Parathyroid adenoma (tissue), 2 donors: ENCODE measurements at regions not wholly inside any gene's neighbourhood (a gene's known extent, or its start where the extent isn't known, plus 50 kb on each side); places are given as distances from the start of the nearest gene placed in this dataset.
"Not testable (repeated sequence)": the region's sequence is repeated elsewhere in the genome, so short reads cannot be mapped to it uniquely, and the experiment has no call there.

Experiments used
- H2AFZ ChIP-seq: fragments of 300-600 bp; sonication (generic); one replicate; pipeline ENCODE4 v1.7.0; 2017; ENCODE audit warnings: antibody characterized with exemption, mild to moderate bottlenecking
- H3K27ac ChIP-seq: fragments of 300-600 bp; sonication (generic); one replicate; pipeline ENCODE4 v1.7.0; 2017
- H3K27me3 ChIP-seq: fragments of 300-600 bp; sonication (generic); one replicate; pipeline ENCODE4 v1.7.0; 2017; ENCODE audit warnings: low read length; ENCODE audit not compliant: control insufficient read depth, insufficient read depth
- H3K36me3 ChIP-seq: fragments of 300-600 bp; sonication (generic); one replicate; pipeline ENCODE4 v1.7.0; 2017; ENCODE audit warnings: low read length; ENCODE audit not compliant: control insufficient read depth, insufficient read depth
- H3K4me1 ChIP-seq: fragments of 300-600 bp; sonication (generic); one replicate; pipeline ENCODE4 v1.7.0; 2017; ENCODE audit warnings: control low read depth
- H3K4me2 ChIP-seq: fragments of 300-600 bp; sonication (generic); one replicate; pipeline ENCODE4 v1.7.0; 2017; ENCODE audit warnings: low read length
- H3K4me3 ChIP-seq: fragments of 300-600 bp; sonication (generic); one replicate; pipeline ENCODE4 v1.7.0; 2017; ENCODE audit warnings: low read depth, low read length
- H3K79me2 ChIP-seq: fragments of 300-600 bp; sonication (generic); one replicate; pipeline ENCODE4 v1.7.0; 2017; ENCODE audit warnings: control low read depth
- H3K9ac ChIP-seq: fragments of 300-600 bp; sonication (generic); one replicate; pipeline ENCODE4 v1.7.0; 2017; ENCODE audit warnings: mild to moderate bottlenecking
- H3K9me3 ChIP-seq: fragments of 300-600 bp; sonication (generic); one replicate; pipeline ENCODE4 v1.7.0; 2017; ENCODE audit warnings: low read length; ENCODE audit not compliant: control insufficient read depth
- donor health status: primary hyperparathyroidism.

DNA sequence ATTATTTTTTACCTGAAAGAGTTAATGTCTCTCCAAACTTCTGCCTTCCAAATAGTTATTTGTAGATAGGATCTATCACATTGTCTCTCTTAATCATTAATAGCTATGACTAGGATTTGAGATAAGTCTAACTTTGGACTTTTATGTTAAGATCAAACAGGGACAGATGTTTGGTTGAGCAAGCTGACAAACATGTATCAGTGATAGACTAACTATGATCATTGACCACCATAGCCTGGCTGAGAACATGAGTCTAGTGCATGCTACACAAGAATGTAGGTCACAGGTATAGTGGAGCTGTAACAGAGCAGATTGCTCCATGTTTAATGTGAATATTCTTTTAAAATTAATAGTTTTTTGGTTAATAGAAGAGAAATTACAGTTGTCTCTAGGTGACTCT, 52.0 kb downstream of the SYT15B start:
- H2AFZ ChIP-seq, H3K27ac ChIP-seq, H3K4me3 ChIP-seq, H3K79me2 ChIP-seq, H3K36me3 ChIP-seq, H3K9ac ChIP-seq, H3K27me3 ChIP-seq, H3K4me1 ChIP-seq, H3K9me3 ChIP-seq, H3K4me2 ChIP-seq: not testable (repeated sequence)

DNA sequence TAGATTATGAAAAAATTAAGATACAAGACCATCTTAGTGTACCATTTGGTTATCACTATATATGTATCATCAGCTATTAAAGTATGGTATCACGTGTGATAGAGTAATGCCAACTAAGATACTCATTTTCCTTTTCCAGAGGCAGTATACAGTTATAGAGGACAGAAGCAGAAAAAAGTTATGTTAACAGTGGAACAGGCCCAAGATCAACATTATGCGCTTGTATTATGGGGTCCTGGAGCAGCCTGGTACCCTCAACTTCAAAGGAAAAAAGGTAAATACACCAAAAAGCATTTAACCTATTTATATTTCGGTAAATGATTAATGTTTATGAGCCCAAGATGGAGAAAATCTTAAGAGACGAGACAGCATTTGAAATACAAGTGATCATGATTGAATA, 52.9 kb downstream of the SYT15B start:
- H3K4me2 ChIP-seq, H3K27me3 ChIP-seq, H2AFZ ChIP-seq, H3K27ac ChIP-seq, H3K9me3 ChIP-seq, H3K4me3 ChIP-seq, H3K36me3 ChIP-seq, H3K9ac ChIP-seq, H3K79me2 ChIP-seq, H3K4me1 ChIP-seq: not testable (repeated sequence)

DNA sequence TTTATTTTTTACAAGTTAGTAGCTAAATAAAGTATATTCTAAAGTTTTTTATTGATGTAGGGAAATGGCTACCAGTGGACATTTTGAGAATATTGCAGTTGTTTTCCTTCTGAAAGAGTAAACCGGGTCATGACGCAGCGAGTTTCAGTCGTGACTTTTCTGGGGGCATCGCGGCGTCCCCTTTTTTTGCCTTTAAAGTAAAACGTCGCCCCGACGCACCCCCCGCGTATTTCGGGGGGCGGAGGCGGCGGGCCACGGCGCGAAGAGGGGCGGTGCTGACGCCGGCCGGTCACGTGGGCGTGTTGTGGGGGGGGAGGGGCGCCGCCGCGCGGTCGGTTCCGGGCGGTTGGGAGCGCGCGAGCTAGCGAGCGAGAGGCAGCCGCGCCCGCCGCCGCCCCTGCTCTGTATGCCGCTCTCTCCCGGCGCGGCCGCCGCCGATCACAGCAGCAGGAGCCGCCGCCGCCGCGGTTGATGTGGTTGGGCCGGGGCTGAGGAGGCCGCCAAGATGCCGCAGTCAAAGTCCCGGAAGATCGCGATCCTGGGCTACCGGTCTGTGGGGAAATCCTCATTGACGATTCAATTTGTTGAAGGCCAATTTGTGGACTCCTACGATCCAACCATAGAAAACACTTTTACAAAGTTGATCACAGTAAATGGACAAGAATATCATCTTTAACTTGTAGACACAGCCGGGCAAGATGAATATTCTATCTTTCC, 57.5 kb downstream of the SYT15B start:
- Histone ChIP-seq H3K4me3 (peak overlapping the region; percentile 42), H2AFZ (peak overlapping the region; percentile 31), H3K27ac (peak overlapping the region; percentile 56)
- H3K79me2 ChIP-seq, H3K4me1 ChIP-seq, H3K9me3 ChIP-seq, H3K9ac ChIP-seq, H3K4me2 ChIP-seq, H3K27me3 ChIP-seq, H3K36me3 ChIP-seq: not testable (repeated sequence)

DNA sequence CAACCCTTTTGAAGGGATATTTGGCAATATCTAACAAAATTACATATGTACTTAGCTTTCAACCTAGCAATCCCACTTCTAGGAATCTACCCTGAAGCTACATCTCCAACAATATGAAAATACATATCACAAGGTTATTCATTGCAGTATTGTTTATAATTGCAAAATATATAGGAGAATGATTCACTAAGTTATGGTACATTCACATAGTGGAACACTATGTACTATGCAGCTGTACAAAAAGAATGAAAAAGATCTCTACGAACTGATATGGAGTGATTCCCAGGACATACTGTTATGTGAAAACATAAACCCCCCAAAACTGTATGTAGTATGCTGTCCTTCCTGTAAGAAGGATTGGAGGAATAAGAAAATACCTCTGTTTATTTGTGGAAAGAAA, 62.1 kb downstream of the SYT15B start:
- not testable (repeated sequence) for H2AFZ ChIP-seq, H3K4me2 ChIP-seq, H3K79me2 ChIP-seq, H3K36me3 ChIP-seq, H3K27ac ChIP-seq, H3K9me3 ChIP-seq, H3K4me1 ChIP-seq, H3K9ac ChIP-seq, H3K27me3 ChIP-seq, H3K4me3 ChIP-seq

DNA sequence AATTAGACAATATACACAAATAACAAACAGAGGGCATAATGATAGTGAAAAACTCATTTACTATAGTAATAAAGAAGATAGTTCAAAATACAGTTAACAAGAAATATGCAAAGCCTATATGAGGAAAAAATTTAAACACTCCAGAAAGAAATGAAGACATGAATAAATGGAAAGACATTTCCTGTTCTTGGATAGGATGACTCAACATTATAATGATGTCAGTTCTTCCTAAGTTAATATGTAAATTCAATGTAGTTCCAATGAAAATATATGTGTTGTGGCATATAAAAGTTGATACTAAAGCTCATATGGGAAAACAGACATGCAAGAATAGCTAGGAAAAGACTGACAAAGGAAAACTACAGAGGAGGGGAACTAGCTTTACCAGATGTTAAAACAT, 63.5 kb downstream of the SYT15B start:
- not testable (repeated sequence) for H3K36me3 ChIP-seq, H3K9me3 ChIP-seq, H3K9ac ChIP-seq, H3K4me2 ChIP-seq, H3K79me2 ChIP-seq, H3K4me1 ChIP-seq, H3K27me3 ChIP-seq, H3K4me3 ChIP-seq, H2AFZ ChIP-seq, H3K27ac ChIP-seq

DNA sequence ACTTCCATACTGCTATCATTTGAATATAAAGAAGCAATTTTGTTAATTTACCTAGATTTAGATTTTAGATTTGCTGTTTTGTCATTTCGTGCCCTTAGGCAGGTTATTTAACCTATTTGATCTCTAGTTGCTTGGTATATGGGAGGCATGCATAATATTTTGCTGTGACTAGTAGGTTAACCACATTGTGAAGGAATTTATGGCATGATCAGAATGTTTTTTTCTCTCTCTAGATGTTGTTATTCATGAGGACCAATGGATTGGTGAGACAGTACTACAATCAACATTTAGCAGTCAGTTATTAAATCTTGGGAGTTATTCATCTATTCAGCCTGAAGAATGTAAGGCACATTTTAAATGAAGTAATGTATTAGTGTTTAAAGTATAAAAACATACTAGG, 67.2 kb downstream of the SYT15B start:
- not testable (repeated sequence) for H3K27me3 ChIP-seq, H3K27ac ChIP-seq, H3K36me3 ChIP-seq, H3K9ac ChIP-seq, H3K4me2 ChIP-seq, H3K4me1 ChIP-seq, H3K9me3 ChIP-seq, H3K4me3 ChIP-seq, H2AFZ ChIP-seq, H3K79me2 ChIP-seq

DNA sequence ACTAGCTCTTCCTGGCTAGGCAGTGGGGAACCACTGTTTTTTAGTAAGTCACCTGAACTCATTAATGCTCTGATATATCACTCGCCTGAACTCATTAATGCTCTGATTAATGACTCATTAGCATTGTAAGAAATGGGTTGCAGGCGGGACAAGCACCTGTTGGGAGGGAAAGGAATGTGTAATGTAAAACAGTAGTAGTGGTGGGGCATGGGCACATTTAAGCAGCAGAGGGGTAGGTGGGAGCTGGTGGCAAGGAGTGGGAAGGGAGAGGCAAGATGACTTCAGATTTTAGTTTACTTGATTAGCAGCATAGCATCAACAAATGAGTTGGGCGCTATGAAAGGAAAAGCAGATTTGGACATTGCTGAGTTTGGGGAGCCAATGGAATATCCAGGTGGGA, 68.2 kb downstream of the SYT15B start:
- not testable (repeated sequence) for H3K4me2 ChIP-seq, H3K79me2 ChIP-seq, H3K4me3 ChIP-seq, H2AFZ ChIP-seq, H3K9me3 ChIP-seq, H3K27ac ChIP-seq, H3K36me3 ChIP-seq, H3K4me1 ChIP-seq, H3K9ac ChIP-seq, H3K27me3 ChIP-seq

DNA sequence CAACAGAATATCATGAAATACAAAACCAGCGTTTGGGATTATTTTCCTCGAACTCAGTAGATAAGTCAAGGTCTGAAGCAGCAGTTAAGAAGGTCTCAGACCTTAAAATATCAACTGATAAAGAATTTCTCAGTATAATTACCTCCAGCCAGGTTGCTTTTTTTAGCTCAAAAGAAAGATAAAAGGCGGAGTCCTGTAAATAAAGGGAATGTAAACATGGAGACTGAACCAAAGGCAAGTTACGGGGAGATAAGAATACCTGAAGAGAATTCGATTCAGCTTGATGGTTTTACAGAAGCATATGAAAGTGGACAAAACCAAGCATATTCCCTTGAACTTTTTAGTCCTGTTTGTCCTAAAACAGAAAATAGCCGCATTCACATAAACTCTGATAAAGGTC, 73.1 kb downstream of the SYT15B start:
- not testable (repeated sequence) for H3K27ac ChIP-seq, H3K27me3 ChIP-seq, H3K4me2 ChIP-seq, H3K9ac ChIP-seq, H3K9me3 ChIP-seq, H3K4me1 ChIP-seq, H3K36me3 ChIP-seq, H3K79me2 ChIP-seq, H3K4me3 ChIP-seq, H2AFZ ChIP-seq

DNA sequence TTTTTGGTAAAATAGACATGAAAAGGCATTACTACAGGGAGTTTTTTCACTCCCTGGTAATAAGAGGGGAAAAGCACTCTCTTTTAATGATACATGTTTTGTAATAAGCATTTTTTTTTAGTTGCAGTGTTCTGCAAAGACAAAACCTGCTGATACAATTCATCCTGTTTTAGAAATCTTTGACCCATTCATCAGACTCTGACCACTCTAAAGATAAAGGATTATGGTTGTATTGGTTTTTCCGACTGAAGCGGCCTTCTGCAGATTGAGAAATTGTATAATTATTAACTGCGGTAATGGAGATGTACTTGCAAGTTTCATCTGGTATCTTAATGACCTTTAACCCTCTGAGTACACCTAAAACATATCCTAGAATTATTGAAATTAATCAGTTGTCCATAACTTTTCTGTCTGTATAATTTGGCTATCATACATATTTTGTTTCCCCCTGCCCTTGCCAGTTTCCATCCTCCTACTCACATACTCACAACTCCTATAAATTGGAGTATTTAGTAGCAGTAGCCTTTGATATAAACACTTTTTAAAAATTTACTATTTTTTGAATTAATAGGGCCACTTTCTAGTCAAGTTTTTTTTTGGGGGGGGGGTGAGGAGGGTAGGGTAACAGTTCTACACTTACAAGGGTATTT, 79.4 kb downstream of the SYT15B start:
- not testable (repeated sequence) for H3K27me3 ChIP-seq, H2AFZ ChIP-seq, H3K9ac ChIP-seq, H3K27ac ChIP-seq, H3K4me1 ChIP-seq, H3K79me2 ChIP-seq, H3K4me2 ChIP-seq, H3K4me3 ChIP-seq, H3K36me3 ChIP-seq, H3K9me3 ChIP-seq

DNA sequence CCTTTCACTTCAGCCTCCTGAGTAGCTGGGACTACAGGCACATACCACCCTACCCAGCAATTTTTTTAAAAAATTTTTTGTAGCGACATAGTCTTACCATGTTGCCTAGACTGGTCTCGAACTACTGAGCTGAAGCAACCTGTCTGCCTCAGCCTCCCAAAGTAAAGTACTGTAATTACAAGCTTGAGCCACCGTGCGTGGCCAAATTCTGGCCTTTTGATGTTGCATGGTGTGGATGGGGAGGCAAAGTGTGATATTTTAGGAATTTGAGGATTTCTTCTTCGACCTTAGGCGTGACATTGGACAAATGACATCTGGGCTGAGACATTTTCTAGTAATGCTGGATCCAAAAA, 81.8 kb downstream of the SYT15B start:
- H3K4me2 ChIP-seq, H2AFZ ChIP-seq, H3K4me3 ChIP-seq, H3K9me3 ChIP-seq, H3K9ac ChIP-seq, H3K36me3 ChIP-seq, H3K79me2 ChIP-seq, H3K27ac ChIP-seq, H3K27me3 ChIP-seq, H3K4me1 ChIP-seq: not testable (repeated sequence)

DNA sequence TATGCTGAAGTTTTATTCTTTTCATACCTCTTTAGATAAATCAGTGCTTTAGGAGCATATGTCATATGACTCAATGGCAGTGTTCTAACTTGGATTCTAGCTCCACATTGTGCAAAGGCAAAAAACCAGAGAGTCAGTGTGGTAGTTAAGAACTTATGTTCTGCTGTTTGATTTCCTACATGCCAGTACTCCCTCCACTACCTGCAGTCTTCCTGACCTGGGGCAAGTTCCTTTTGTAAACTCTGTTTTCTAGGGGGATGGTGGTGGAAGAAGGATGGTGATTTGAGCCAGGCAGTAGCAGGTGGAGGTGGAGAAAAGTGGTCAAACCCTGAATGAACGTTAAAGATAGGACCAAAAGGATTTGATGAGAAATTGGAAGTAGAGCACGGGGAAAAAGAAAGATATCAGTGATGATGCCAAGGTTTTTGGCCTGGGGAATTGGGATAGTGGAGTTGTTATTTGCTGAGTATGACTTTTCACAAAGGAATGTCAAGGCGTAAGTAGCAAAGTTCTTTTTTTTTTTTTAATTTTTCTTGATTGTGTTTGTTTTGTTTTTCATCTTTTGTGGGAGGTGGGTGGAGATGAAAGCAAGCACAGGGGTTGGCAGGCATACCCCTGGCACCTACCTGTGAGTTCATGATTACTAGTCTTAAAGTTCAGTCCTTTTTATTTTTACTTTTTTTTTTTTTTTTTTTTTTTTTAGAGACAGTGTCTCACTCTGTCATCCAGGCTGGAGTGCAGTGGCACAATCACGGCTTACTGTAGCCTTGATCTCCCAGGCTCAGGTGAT, 82.3 kb downstream of the SYT15B start:
- not testable (repeated sequence) for H3K27ac ChIP-seq, H3K36me3 ChIP-seq, H2AFZ ChIP-seq, H3K4me3 ChIP-seq, H3K9me3 ChIP-seq, H3K27me3 ChIP-seq, H3K9ac ChIP-seq, H3K4me1 ChIP-seq, H3K79me2 ChIP-seq, H3K4me2 ChIP-seq
